Prostate gland (tissue), 2 donors: ENCODE measurements at regions not wholly inside any gene's neighbourhood (a gene's known extent, or its start where the extent isn't known, plus 50 kb on each side); places are given as distances from the start of the nearest gene placed in this dataset.

Experiments used
- CTCF ChIP-seq, 4 experiments: fragments of 200-600 bp in 2 of 4; fragments of 450-650 bp in 2 of 4; sonication (generic) in 2 of 4; IDR thresholded peaks; 1 replicate in 3 of 4; 2 replicates in 1 of 4; pipeline ENCODE4 v1.5.1; 2016 to 2019; ENCODE audit warnings: antibody characterized with exemption in 4 of 4, mild to moderate bottlenecking in 2 of 4, moderate library complexity in 2 of 4
- POLR2A ChIP-seq: fragments of 450-650 bp; IDR thresholded peaks from one replicate; pipeline ENCODE4 v1.6.1; 2016; ENCODE audit warnings: antibody characterized with exemption, mild to moderate bottlenecking
- POLR2AphosphoS5 ChIP-seq: sonication (generic); formaldehyde crosslinking; IDR thresholded peaks from one replicate; pipeline ENCODE4 v1.6.1; 2017; ENCODE audit warnings: antibody characterized with exemption

GRCh38 chr3:18507333-18507732, 82.2 kb upstream of the SATB1 start:
- no peak for TF ChIP-seq CTCF (IDR thresholded peaks at IDR 0.05)
- no peak for TF ChIP-seq POLR2AphosphoS5
- TF ChIP-seq POLR2A = no peak
